ENCODE measurements at regions not wholly inside any gene's neighbourhood (a gene's known extent, or its start where the extent isn't known, plus 50 kb on each side); places are given as distances from the start of the nearest gene placed in this dataset.

GRCh38 chr11:71076525-71077304 lies 175.7 kb downstream of the SHANK2 start:
- TF ChIP-seq POU2F2 (IDR thresholded peaks at IDR 0.05; ENCODE audit: low read depth, low read length) (no peak), POLR2A (IDR thresholded peaks at IDR 0.05; ENCODE audit: low read depth, low read length) (no peak), POLR2AphosphoS5 (IDR thresholded peaks at IDR 0.05; ENCODE audit: low read depth, low read length) (no peak)
- DNase-seq (ENCODE audit: insufficient read length, low spot score) (no peak), FAIRE-seq (no peak)

- DNase-seq (ENCODE audit: insufficient read length, low spot score) (no peak), FAIRE-seq (no peak)
- TF ChIP-seq POLR2AphosphoS5 (IDR thresholded peaks at IDR 0.05; ENCODE audit: low read depth, low read length) = no peak
- TF ChIP-seq POU2F2 (IDR thresholded peaks at IDR 0.05; ENCODE audit: low read depth, low read length) = no peak
- no peak for TF ChIP-seq POLR2A (IDR thresholded peaks at IDR 0.05; ENCODE audit: low read depth, low read length)
These were observed 176.4 kb downstream of the SHANK2 start for GRCh38 chr11:71075871-71076420.

- FAIRE-seq = no peak
- no peak for DNase-seq (ENCODE audit: insufficient read length, low spot score)
- no peak for TF ChIP-seq PAX5 (IDR thresholded peaks at IDR 0.05; ENCODE audit: insufficient read depth, low read length, severe bottlenecking)
- no peak for TF ChIP-seq POU2F2 (IDR thresholded peaks at IDR 0.05; ENCODE audit: low read depth, low read length)
- TF ChIP-seq POLR2A (IDR thresholded peaks at IDR 0.05; ENCODE audit: low read depth, low read length) = no peak
- no peak for TF ChIP-seq POLR2AphosphoS5 (IDR thresholded peaks at IDR 0.05; ENCODE audit: low read depth, low read length)
- TF ChIP-seq SPI1 (IDR thresholded peaks at IDR 0.05; ENCODE audit: low read depth, low read length) = no peak
- TF ChIP-seq TAF1 (IDR thresholded peaks at IDR 0.05; ENCODE audit: low read depth, low read length) = no peak
These were observed 177.2 kb downstream of the SHANK2 start for GRCh38 chr11:71075116-71075720.

- DNase-seq (ENCODE audit: insufficient read length, low spot score) (no peak), FAIRE-seq (no peak)
- no peak for TF ChIP-seq TAF1 (IDR thresholded peaks at IDR 0.05; ENCODE audit: low read depth, low read length)
- TF ChIP-seq POLR2A (IDR thresholded peaks at IDR 0.05; ENCODE audit: low read depth, low read length) = no peak
These were observed 180.5 kb downstream of the SHANK2 start for GRCh38 chr11:71071736-71072509.

GRCh38 chr11:71070490-71071453 lies 181.6 kb downstream of the SHANK2 start:
- FAIRE-seq (no peak), DNase-seq (ENCODE audit: insufficient read length, low spot score) (no peak)
- TF ChIP-seq SPI1 (IDR thresholded peaks at IDR 0.05; ENCODE audit: low read depth, low read length) (no peak), POLR2AphosphoS5 (IDR thresholded peaks at IDR 0.05; ENCODE audit: low read depth, low read length) (no peak)

GRCh38 chr11:71068963-71069362 lies 183.4 kb downstream of the SHANK2 start:
- TF ChIP-seq PAX5 (IDR thresholded peaks at IDR 0.05; ENCODE audit: insufficient read depth, low read length, severe bottlenecking) (no peak), TAF1 (IDR thresholded peaks at IDR 0.05; ENCODE audit: low read depth, low read length) (no peak), POLR2AphosphoS5 (IDR thresholded peaks at IDR 0.05; ENCODE audit: low read depth, low read length) (no peak), POLR2A (IDR thresholded peaks at IDR 0.05; ENCODE audit: low read depth, low read length) (no peak), SPI1 (IDR thresholded peaks at IDR 0.05; ENCODE audit: low read depth, low read length) (no peak), POU2F2 (IDR thresholded peaks at IDR 0.05; ENCODE audit: low read depth, low read length) (no peak)
- FAIRE-seq (no peak), DNase-seq (ENCODE audit: insufficient read length, low spot score) (no peak)

- no peak for DNase-seq (ENCODE audit: insufficient read length, low spot score)
- TF ChIP-seq TAF1 (IDR thresholded peaks at IDR 0.05; ENCODE audit: low read depth, low read length) (no peak), PAX5 (IDR thresholded peaks at IDR 0.05; ENCODE audit: insufficient read depth, low read length, severe bottlenecking) (no peak), POLR2A (IDR thresholded peaks at IDR 0.05; ENCODE audit: low read depth, low read length) (no peak), POU2F2 (IDR thresholded peaks at IDR 0.05; ENCODE audit: low read depth, low read length) (no peak)
- no peak for FAIRE-seq
These were observed 184.6 kb downstream of the SHANK2 start for GRCh38 chr11:71067753-71068152.

- TF ChIP-seq SPI1 (IDR thresholded peaks at IDR 0.05; ENCODE audit: low read depth, low read length) (no peak), TAF1 (IDR thresholded peaks at IDR 0.05; ENCODE audit: low read depth, low read length) (no peak), POLR2AphosphoS5 (IDR thresholded peaks at IDR 0.05; ENCODE audit: low read depth, low read length) (no peak), PAX5 (IDR thresholded peaks at IDR 0.05; ENCODE audit: insufficient read depth, low read length, severe bottlenecking) (no peak), POU2F2 (IDR thresholded peaks at IDR 0.05; ENCODE audit: low read depth, low read length) (no peak), POLR2A (IDR thresholded peaks at IDR 0.05; ENCODE audit: low read depth, low read length) (no peak)
- no peak for DNase-seq (ENCODE audit: insufficient read length, low spot score)
- FAIRE-seq = no peak
These were observed 186.1 kb downstream of the SHANK2 start for GRCh38 chr11:71066311-71066710.

- TF ChIP-seq PAX5 (IDR thresholded peaks at IDR 0.05; ENCODE audit: insufficient read depth, low read length, severe bottlenecking) (no peak), POU2F2 (IDR thresholded peaks at IDR 0.05; ENCODE audit: low read depth, low read length) (no peak), SPI1 (IDR thresholded peaks at IDR 0.05; ENCODE audit: low read depth, low read length) (no peak), POLR2AphosphoS5 (IDR thresholded peaks at IDR 0.05; ENCODE audit: low read depth, low read length) (no peak), TAF1 (IDR thresholded peaks at IDR 0.05; ENCODE audit: low read depth, low read length) (no peak), POLR2A (IDR thresholded peaks at IDR 0.05; ENCODE audit: low read depth, low read length) (no peak)
- no peak for FAIRE-seq
- DNase-seq (ENCODE audit: insufficient read length, low spot score) = no peak
These were observed 186.5 kb downstream of the SHANK2 start for GRCh38 chr11:71065841-71066240.

Measured in GM12891 (cell line).